HCEC 1CT (cell line): ENCODE measurements at regions not wholly inside any gene's neighbourhood (a gene's known extent, or its start where the extent isn't known, plus 50 kb on each side); places are given as distances from the start of the nearest gene placed in this dataset.
"Not testable (repeated sequence)": the region's sequence is repeated elsewhere in the genome, so short reads cannot be mapped to it uniquely, and the experiment has no call there.

Experiments used
- DNase-seq: peaks from one replicate; pipeline ENCODE4 v3.0.0-alpha.2; 2017

DNA sequence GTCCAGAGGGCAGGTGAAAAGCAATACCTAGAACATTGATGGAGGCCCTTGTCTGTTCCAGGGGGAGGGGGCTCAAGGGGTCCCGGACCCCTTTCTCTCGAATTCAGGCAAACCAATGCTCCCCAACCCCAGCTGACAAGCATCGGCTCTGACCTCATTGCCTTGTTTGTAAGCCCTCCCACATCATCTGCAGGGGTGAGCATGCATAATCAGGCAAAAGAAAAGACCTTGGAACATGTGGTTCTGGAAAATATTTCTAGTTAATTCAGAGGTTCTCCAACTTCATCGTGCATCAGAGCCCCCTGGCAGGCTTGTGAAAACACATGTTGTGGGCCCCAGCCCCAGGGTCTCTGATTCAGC, 231.3 kb downstream of the TOMM20 start:
- no peak for DNase-seq

DNA sequence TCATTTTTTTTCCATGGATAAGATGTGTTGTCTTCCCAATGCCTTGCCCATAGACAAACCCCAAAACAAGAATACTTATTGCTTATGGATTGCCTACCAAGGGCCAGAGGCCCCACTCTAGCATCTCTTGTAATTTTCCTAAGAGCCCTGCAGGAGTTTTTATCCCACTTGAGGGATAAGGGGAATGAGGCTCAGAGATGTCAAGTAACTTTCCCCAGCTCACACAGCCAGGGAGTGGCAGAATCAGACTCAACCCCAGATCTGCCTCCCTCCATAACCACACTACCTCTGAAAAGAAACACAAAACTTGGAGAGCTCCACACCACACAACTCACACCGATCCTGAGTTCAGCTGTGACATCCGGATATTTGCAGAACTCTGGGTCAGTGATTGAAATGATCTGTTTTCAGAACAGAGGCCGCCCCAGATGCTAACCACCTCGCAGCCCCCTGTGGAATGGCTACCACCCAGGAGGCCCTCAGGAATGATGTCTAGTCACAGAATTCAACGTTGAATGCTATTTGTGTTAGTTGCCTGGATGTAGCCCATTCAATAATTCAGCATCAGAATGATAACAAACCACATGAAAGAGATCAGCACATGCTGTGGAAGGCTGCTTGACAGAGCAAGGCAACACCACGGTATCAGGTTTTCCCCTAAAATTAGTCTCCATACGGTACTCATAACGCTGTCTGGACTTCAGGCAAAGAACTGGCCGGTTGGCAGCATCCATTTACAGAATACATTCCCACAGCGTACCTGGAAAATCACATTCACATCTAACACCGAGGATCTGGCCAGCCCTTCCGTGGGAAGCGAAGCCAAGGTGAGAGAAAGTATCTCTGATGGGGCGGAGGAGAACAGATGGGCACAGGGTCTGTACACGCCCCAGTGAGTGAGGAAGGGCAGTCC, 231.9 kb downstream of the TOMM20 start:
- DNase-seq, result no peak

GRCh38 chr1:234893725-234894630, 234.7 kb downstream of the TOMM20 start:
- DNase-seq, result peak; percentile 81

DNA sequence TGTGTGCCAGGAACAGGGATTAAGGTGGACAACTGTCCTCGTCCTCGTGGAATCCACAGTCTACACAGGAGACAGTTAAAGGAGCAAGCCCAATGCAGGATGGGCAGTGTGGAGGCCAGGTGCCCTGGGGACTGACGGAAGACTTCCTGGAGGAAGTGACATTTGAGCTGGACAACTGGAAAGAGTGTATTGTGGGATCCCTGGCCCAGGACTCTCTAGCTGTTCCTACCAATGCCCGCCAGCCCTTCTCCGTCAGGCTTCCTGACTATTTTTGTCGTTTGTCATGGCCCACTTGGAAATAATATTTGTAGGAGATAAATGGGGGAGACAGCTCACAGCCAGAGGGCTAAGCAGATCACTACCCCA, 235.3 kb downstream of the TOMM20 start:
- no peak for DNase-seq

DNA sequence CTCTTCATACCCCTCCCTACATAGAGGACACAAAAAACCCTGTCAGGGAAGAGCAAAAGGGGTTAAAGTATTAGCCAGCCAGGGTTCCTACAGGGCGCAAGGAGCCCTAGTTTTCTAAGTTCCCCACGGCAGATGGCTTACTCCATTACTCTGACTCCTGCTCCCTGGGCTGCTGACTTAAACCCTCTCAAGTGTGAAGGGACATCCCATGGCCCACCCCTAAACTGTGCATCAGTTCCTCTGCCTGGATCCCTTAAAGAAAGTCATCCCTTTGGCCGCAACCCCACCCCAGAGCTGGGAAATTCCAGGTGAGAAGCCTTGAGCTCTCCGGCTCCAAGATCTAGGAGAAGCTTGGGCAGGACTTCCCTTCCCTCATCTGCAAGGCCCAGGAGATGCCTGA, 236.0 kb downstream of the TOMM20 start:
- DNase-seq, result no peak

DNA sequence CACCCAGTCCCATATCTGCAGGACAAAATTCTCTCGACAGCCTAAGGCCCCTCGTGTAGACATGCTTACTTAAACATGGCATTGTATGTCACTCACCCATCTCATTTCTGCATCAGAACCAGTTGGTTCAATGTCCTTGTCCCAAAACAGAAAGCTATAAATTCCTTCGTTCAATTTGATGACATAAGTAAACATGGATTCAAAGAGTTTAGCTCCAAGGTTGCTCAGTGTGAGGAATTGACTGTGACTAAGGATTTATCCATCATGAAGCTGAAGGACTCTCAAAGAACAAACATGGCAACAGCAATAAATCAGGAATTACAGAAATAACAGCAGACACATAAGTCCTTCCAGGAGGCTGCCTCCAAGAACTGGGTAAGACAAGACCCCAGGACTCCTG, 237.2 kb downstream of the TOMM20 start:
- DNase-seq, result no peak

DNA sequence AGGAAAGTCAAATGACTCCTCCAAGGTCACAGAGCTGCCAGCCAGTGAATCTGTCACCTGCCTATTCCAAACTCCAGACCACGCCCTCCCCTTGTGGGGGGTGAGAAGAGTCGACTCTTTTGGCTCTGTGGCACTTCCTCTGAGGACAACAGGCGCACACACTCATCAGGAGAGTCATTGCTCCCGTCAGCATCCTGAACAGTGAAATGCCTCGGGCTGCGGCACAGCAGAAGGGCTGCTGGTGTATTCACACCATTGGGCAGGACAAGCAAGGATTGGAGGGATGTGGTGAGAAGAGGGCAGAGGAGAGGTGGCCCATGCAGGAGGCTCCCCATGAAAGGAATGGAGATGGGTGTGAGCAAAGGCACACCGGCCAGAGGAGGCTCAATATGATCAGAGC, 239.0 kb downstream of the TOMM20 start:
- no peak for DNase-seq

GRCh38 chr1:234888247-234888646, 240.4 kb downstream of the TOMM20 start:
- DNase-seq, result not testable (repeated sequence)

DNA sequence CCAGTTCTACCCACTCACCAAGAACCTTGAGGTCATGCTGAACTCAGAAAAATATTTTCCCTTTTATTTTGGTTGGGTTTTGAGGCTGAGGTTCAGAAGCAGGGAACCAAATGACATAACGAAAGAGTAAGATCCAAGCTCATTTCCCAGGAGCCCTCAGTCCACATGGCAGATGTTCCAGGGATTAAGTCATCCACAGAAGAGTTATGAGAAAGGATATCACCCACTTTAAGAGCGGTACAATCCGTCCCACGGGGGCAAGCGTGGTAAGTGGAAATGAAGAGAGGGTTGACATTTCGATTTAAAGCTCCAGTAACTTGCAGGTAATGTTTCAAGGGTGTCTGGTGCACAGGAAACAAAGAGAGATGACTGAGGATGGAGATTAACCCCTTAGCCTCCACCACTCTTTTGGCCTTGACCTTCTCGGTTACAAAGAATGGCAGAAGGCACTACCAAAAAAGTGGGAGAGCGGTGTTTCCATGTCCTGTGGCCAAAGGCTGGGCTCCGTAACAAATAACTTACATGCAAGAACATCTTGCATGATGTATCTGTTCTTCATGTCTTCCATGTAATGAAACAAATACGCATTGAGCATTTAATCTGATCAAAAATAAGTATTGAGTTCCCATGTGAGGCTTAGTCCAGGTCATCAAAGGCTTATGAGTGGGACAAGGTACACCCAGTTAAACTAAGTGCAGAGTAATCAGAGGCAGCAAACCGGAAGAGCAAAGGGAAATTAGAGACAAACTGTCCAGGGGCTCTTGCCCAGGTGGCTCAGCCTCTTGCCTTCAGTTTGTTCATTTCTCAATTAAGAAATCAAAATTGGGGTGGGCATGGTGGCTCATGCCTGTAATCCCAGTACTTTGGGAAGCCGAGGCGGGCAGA, 241.4 kb downstream of the TOMM20 start:
- DNase-seq, result no peak

DNA sequence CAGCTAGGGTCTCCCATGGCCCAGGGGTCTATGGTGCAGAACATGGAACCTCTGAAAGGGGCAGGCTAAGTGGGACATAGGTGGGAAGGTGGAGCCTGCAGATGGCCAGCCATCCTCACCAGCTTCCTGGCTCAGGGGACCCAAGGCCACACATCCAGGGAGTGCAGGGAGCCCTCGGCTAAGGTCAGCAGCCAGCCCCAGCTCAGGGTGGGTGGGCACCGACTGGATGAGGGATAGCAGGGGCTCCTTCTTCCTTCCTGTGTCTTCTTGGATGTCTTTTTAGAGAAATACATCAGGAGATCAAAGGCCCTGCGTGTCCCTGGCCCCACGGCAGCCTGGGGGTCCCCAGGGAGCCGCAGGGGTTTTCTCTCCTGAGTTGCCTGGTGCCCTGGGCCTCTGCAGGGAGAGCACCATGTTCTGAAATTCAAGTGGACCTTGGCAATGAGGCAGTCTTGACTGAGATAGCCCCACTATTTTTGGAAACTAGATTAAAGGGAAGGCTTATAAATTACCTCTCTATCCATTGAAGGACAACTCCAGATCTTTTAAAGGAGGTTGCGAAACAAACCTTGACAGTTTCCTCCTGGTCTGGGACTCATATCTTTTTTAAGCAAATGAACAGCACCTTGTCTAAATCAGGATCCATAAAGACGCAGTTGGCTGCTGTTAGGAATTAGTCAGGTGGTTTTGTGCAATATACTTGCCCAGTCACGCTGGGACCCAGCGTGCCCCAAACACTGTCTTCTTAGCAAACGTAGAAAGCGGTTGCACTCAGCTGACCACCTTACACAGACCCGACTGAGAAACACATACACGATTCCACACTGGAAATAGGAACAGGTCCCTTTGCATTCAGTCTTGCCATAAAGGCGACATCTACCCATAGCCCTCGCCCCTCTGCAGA, 242.3 kb downstream of the TOMM20 start:
- DNase-seq, result no peak

- no peak for DNase-seq
Observed at GRCh38 chr1:234885601-234886000, 243.0 kb downstream of the TOMM20 start.

DNA sequence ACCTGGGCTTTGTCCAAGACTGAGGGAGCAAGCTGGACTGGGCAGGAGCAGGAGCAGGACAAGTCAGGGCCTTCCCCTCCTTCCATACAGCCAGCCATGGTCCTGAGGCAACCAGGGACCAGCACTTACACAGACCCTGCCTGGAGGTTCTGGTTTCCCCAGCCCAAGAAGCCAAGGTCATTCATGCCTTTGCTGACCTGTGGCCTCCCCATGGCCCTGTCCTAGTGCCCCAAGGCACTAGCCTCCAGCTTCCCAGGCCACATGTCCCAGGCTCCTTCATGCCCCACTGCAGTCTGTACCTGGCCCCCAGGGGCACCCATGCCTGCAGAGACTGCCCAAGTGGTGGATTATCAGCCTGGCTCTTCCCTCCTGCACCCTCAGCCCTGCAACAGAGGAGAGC, 243.9 kb downstream of the TOMM20 start:
- no peak for DNase-seq

GRCh38 chr1:234884006-234884405, 244.6 kb downstream of the TOMM20 start:
- no peak for DNase-seq

DNA sequence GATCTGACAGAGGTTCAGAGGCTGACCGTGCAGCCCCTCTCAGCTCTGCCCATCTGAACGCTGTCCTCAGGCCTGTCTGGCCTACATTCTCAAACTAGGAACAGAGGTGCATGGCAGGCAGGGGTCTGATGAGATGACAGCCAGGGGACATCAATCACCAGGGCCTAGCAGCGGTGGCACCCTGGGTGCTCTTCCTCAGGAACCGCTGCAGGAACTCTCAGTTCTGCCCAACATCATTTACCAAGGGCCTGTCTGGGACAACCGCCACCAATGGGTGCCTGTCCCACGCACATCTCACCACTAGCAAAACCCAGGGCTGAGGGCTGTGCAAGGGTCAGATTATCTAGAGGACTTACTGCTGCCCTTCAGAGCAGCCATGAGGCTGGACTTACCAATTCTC, 245.7 kb downstream of the TOMM20 start:
- DNase-seq, result no peak

- DNase-seq, result no peak
Observed at GRCh38 chr1:234881893-234882771, 246.5 kb downstream of the TOMM20 start.

DNA sequence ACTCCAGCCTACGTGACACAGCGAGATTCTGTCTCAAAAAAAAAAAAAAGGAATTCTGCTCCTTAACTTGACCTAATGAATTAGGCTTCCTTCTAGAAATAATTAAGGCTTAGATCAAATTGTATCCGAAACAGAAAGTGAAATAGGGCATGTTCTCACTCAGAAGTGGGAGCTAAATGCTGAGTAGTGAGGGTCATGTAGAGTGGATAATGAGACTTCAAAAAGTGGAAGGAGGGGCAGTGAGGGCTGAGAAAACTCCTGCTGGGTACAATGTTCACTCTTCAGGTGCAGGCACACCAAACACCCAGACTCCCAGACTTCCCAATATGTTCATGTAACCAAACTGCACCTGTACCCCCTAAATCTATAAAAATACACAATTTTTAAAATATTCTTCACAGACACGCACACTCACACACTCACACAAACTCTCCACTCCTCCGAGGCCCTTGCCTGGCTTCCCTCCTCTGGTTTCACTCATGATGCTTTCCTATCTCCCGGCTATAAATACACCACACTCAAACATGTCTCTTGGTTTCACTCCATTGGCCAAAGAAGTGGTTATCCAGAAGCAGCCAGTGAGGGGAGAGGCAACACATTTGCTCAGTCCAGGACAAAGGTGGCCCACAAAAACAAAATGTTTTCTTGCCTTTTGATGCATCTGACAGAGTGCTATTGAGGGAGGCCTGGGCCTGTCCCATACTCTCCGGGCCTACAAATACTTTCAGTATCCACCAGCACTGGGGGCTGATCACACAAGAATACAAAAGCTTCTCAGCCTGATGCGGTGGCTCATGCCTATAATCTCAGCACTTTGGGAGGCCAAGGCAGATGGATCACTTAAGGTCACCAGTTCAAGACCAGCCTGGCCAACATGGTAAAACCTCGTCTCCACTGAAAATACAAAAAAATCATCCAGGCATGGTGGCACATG, 249.2 kb downstream of the TOMM20 start:
- no peak for DNase-seq

GRCh38 chr1:234878288-234878687, 250.3 kb downstream of the TOMM20 start:
- DNase-seq, result no peak

GRCh38 chr1:234877761-234878160, 250.9 kb downstream of the TOMM20 start:
- DNase-seq, result no peak
